Neural cell (in vitro differentiated cells): ENCODE measurements at regions not wholly inside any gene's neighbourhood (a gene's known extent, or its start where the extent isn't known, plus 50 kb on each side); places are given as distances from the start of the nearest gene placed in this dataset.

Experiments used
- EP300 ChIP-seq: fragments of 450-650 bp; conservative IDR thresholded peaks from 2 replicates; pipeline ENCODE4 v1.6.1; 2014; ENCODE audit warnings: antibody characterized with exemption, mild to moderate bottlenecking, moderate library complexity; ENCODE audit not compliant: poor library complexity, severe bottlenecking
- EZH2 ChIP-seq: fragments of 200-600, 300-800 bp; shearing (Covaris generic), sonication (generic); IDR thresholded peaks from 2 replicates; pipeline ENCODE4 v1.6.1; 2014; ENCODE audit warnings: antibody characterized with exemption, low read length, borderline replicate concordance, mild to moderate bottlenecking; ENCODE audit not compliant: insufficient read depth, poor library complexity, severe bottlenecking
- POLR2AphosphoS5 ChIP-seq: IDR thresholded peaks from 2 replicates; pipeline ENCODE4 v1.6.1; 2012
- RAD21 ChIP-seq: fragments of 450-650 bp; conservative IDR thresholded peaks from 2 replicates; pipeline ENCODE4 v1.6.1; 2014; ENCODE audit warnings: antibody characterized with exemption, mild to moderate bottlenecking, moderate library complexity
- TF ChIP-seq, protein P1 (sequence below): fragments of 450-650 bp; IDR thresholded peaks from 2 replicates; pipeline ENCODE4 v1.5.1; 2014; ENCODE audit warnings: antibody characterized with exemption, mild to moderate bottlenecking, moderate library complexity; ENCODE audit not compliant: poor library complexity, severe bottlenecking

DNA sequence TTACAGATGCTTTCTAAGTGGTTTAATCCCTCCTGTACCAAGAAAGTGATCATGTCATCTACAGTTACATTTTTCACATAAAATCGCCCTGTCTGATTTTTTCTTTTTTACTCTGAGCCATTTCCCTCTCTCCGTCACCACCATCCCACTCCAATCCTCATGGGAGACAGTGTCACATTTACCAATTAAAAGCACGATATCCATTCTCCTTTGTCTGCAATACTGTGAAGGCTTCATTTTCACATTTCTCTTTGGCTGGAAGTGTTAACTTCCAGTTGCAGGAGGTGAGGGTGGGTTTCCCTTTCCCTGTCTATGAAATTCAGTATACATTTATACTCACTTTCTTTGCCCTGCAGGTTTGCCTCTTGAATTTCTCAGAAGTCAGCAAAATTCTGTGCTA, 372.7 kb upstream of the CNR1 start:
- TF ChIP-seq, protein P1, sequence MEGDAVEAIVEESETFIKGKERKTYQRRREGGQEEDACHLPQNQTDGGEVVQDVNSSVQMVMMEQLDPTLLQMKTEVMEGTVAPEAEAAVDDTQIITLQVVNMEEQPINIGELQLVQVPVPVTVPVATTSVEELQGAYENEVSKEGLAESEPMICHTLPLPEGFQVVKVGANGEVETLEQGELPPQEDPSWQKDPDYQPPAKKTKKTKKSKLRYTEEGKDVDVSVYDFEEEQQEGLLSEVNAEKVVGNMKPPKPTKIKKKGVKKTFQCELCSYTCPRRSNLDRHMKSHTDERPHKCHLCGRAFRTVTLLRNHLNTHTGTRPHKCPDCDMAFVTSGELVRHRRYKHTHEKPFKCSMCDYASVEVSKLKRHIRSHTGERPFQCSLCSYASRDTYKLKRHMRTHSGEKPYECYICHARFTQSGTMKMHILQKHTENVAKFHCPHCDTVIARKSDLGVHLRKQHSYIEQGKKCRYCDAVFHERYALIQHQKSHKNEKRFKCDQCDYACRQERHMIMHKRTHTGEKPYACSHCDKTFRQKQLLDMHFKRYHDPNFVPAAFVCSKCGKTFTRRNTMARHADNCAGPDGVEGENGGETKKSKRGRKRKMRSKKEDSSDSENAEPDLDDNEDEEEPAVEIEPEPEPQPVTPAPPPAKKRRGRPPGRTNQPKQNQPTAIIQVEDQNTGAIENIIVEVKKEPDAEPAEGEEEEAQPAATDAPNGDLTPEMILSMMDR, result no peak
- TF ChIP-seq POLR2AphosphoS5, result peak; percentile 62
- no peak for TF ChIP-seq RAD21
- TF ChIP-seq EZH2, result no peak
- TF ChIP-seq EP300, result no peak
